GM23248 (cell line): ENCODE measurements at regions not wholly inside any gene's neighbourhood (a gene's known extent, or its start where the extent isn't known, plus 50 kb on each side); places are given as distances from the start of the nearest gene placed in this dataset.

ENCODE experiments used
- DNase-seq: peaks from one replicate; pipeline ENCODE4 v3.0.0-alpha.2; 2015
- H2AFZ ChIP-seq: fragments of 200-600 bp; sonication (generic); 2 replicates; pipeline ENCODE4 v1.6.1; 2016; ENCODE audit warnings: antibody characterized with exemption
- H3F3A ChIP-seq: fragments of 200-600 bp; sonication (generic); 2 replicates; pipeline ENCODE4 v1.6.1; 2016; ENCODE audit warnings: mild to moderate bottlenecking, antibody characterized with exemption, mixed run types; ENCODE audit not compliant: insufficient read depth
- H3K27ac ChIP-seq: fragments of 200-600 bp; sonication (generic); 2 replicates; pipeline ENCODE4 v1.5.1; 2016; ENCODE audit warnings: mild to moderate bottlenecking
- H3K27me3 ChIP-seq: fragments of 200-600 bp; sonication (generic); replicated peaks from 2 replicates; pipeline ENCODE4 v1.6.1; 2016; ENCODE audit warnings: mild to moderate bottlenecking; ENCODE audit not compliant: insufficient read depth
- H3K36me3 ChIP-seq: fragments of 200-600 bp; sonication (generic); 2 replicates; pipeline ENCODE4 v1.6.1; 2016; ENCODE audit warnings: low read depth, mild to moderate bottlenecking
- H3K4me1 ChIP-seq: fragments of 200-600 bp; sonication (generic); 2 replicates; pipeline ENCODE4 v1.6.1; 2016; ENCODE audit warnings: mild to moderate bottlenecking; ENCODE audit not compliant: insufficient read depth
- H3K4me2 ChIP-seq: fragments of 200-600 bp; sonication (generic); one replicate; pipeline ENCODE4 v1.6.1; 2016; ENCODE audit warnings: mild to moderate bottlenecking; ENCODE audit not compliant: unreplicated experiment
- H3K4me3 ChIP-seq: fragments of 200-600 bp; sonication (generic); 2 replicates; pipeline ENCODE4 v1.5.1; 2016; ENCODE audit warnings: mild to moderate bottlenecking
- H3K79me2 ChIP-seq: fragments of 200-600 bp; sonication (generic); 2 replicates; pipeline ENCODE4 v1.6.1; 2016; ENCODE audit warnings: mild to moderate bottlenecking; ENCODE audit not compliant: insufficient read depth
- H3K9ac ChIP-seq: fragments of 200-600 bp; sonication (generic); 2 replicates; pipeline ENCODE4 v1.6.1; 2016; ENCODE audit warnings: mild to moderate bottlenecking
- H3K9me2 ChIP-seq: fragments of 200-600 bp; sonication (generic); 2 replicates; pipeline ENCODE4 v1.6.1; 2016; ENCODE audit warnings: mixed run types, mild to moderate bottlenecking, moderate library complexity; ENCODE audit not compliant: insufficient read depth
- H3K9me3 ChIP-seq: fragments of 200-600 bp; sonication (generic); one replicate; pipeline ENCODE4 v1.6.1; 2017; ENCODE audit warnings: low read depth
- H4K20me1 ChIP-seq: fragments of 200-600 bp; sonication (generic); 2 replicates; pipeline ENCODE4 v1.6.0; 2016; ENCODE audit not compliant: insufficient read depth
- EZH2 ChIP-seq: fragments of 200-600 bp; sonication (generic); IDR thresholded peaks from 2 replicates; pipeline ENCODE4 v1.6.1; 2018; ENCODE audit warnings: antibody characterized with exemption, mild to moderate bottlenecking; ENCODE audit not compliant: insufficient read depth, poor library complexity, severe bottlenecking
- EZH2phosphoT487 ChIP-seq: fragments of 200-600 bp; sonication (generic); IDR thresholded peaks from 2 replicates; pipeline ENCODE4 v1.6.1; 2018; ENCODE audit warnings: antibody characterized with exemption, moderate library complexity, mild to moderate bottlenecking, low read depth; ENCODE audit not compliant: insufficient read depth
- WGBS, 2 experiments: methylation state at CpG; one replicate each; pipeline ENCODE4 v1.1.6; 2015 to 2017; ENCODE audit warnings: low lambda C conversion rate in 2 of 2, low coverage in 1 of 2; ENCODE audit errors: missing lambda C conversion rate in 2 of 2; 5-methylcytosine and 5-hydroxymethylcytosine counted together
- in situ Hi-C: fragments of 300-500 bp; cut with MboI; formaldehyde crosslinking; loops from 2 replicates; pipeline ENCODE4 v1.15.0; 2020

- TF ChIP-seq EZH2 (no peak), EZH2phosphoT487 (no peak)
- Histone ChIP-seq H3K27me3 (no peaks in the 10 kb centered on the region; the same call in 1 of the 2 replicates), H2AFZ (no peak overlapping the region), H3K36me3 (no peaks in the 10 kb centered on the region), H3K9ac (no peak overlapping the region), H3K4me3 (no peak overlapping the region), H3K9me3 (no peaks in the 10 kb centered on the region), H3K79me2 (no peaks in the 10 kb centered on the region), H3F3A (no peaks in the 10 kb centered on the region), H3K4me2 (no peak overlapping the region), H4K20me1 (no peaks in the 10 kb centered on the region), H3K4me1 (no peaks in the 10 kb centered on the region), H3K27ac (no peak overlapping the region), H3K9me2 (no peaks in the 10 kb centered on the region)
- in situ Hi-C loops: no loop called here
- no peak for DNase-seq
- WGBS, 2 experiments: 47 to 48% methylated on average over 14 of the region's 14 CpGs
Observed at GRCh38 chr16:51039638-51040331, 111.3 kb downstream of the SALL1 start.

GRCh38 chr16:51035711-51036110 is 115.4 kb downstream of the SALL1 start:
- Histone ChIP-seq H3K27ac (no peak overlapping the region), H3F3A (no peaks in the 10 kb centered on the region), H3K4me1 (no peaks in the 10 kb centered on the region), H3K79me2 (no peaks in the 10 kb centered on the region), H4K20me1 (no peaks in the 10 kb centered on the region), H3K9ac (no peak overlapping the region), H3K9me3 (no peaks in the 10 kb centered on the region), H3K36me3 (no peaks in the 10 kb centered on the region), H3K27me3 (no peaks in the 10 kb centered on the region; the same call in 1 of the 2 replicates), H3K4me2 (no peak overlapping the region), H3K4me3 (no peak overlapping the region), H2AFZ (no peak overlapping the region), H3K9me2 (no peaks in the 10 kb centered on the region)
- no peak for TF ChIP-seq EZH2phosphoT487
- no peak for TF ChIP-seq EZH2
- in situ Hi-C loops: no loop called here
- no peak for DNase-seq
- 88 to 89% methylated on average over 7 of the region's 7 CpGs for WGBS, 2 experiments

- Histone ChIP-seq H3K79me2 (no peaks in the 10 kb centered on the region), H2AFZ (no peak overlapping the region), H3K9ac (no peak overlapping the region), H3K27ac (no peak overlapping the region), H4K20me1 (no peaks in the 10 kb centered on the region), H3K4me3 (no peak overlapping the region), H3K9me3 (no peaks in the 10 kb centered on the region), H3F3A (no peaks in the 10 kb centered on the region), H3K36me3 (no peaks in the 10 kb centered on the region), H3K4me2 (no peak overlapping the region), H3K4me1 (no peaks in the 10 kb centered on the region), H3K27me3 (no peaks in the 10 kb centered on the region; the same call in 1 of the 2 replicates), H3K9me2 (no peaks in the 10 kb centered on the region)
- TF ChIP-seq EZH2phosphoT487: no peak
- no peak for TF ChIP-seq EZH2
- DNase-seq: peak; percentile 7
- WGBS, 2 experiments: 55 to 58% methylated on average over 3 of the region's 3 CpGs
- in situ Hi-C loops: no loop called here
Observed at GRCh38 chr16:51035110-51035498, 116.0 kb downstream of the SALL1 start.

- no peak overlapping the region for H3K4me3 ChIP-seq
- no peaks in the 10 kb centered on the region for H3K79me2 ChIP-seq
- H3K4me1 ChIP-seq: no peaks in the 10 kb centered on the region
- WGBS, 2 experiments: 39 to 44% methylated on average over 6 of the region's 6 CpGs
- in situ Hi-C loops: no loop called here
- no peak overlapping the region for H2AFZ ChIP-seq
- no peak overlapping the region for H3K9ac ChIP-seq
- H3K36me3 ChIP-seq: no peaks in the 10 kb centered on the region
- no peaks in the 10 kb centered on the region for H3K9me2 ChIP-seq
- H3F3A ChIP-seq: no peaks in the 10 kb centered on the region
- no peak for DNase-seq
- no peaks in the 10 kb centered on the region for H4K20me1 ChIP-seq
- no peaks in the 10 kb centered on the region; the same call in 1 of the 2 replicates for H3K27me3 ChIP-seq
- H3K4me2 ChIP-seq: no peak overlapping the region
- TF ChIP-seq EZH2 (no peak), EZH2phosphoT487 (no peak)
- H3K27ac ChIP-seq: no peak overlapping the region
- no peaks in the 10 kb centered on the region for H3K9me3 ChIP-seq
Observed at GRCh38 chr16:51034481-51035109, 116.5 kb downstream of the SALL1 start.
